Astrocyte (in vitro differentiated cells and primary cell): ENCODE measurements at regions not wholly inside any gene's neighbourhood (a gene's known extent, or its start where the extent isn't known, plus 50 kb on each side); places are given as distances from the start of the nearest gene placed in this dataset.

Source experiments
- DNase-seq: peaks from one replicate; pipeline ENCODE4 v3.0.0-alpha.2; 2010; ENCODE audit warnings: low read depth
- FAIRE-seq: peaks from 2 replicates; lab custom pipeline; 2011; peaks lifted over from hg19 to GRCh38; lab: Jason Lieb, UNC
- H2AFZ ChIP-seq: 2 replicates; pipeline ENCODE4 v1.6.0; 2012; ENCODE audit warnings: low read depth, low read length, inconsistent platforms
- H3K27ac ChIP-seq: 2 replicates; pipeline ENCODE4 v1.5.1; 2011; ENCODE audit warnings: low read depth, low read length, inconsistent platforms
- H3K27me3 ChIP-seq: 2 replicates; pipeline ENCODE4 v1.6.0; 2011; ENCODE audit warnings: low read length, inconsistent platforms; ENCODE audit not compliant: insufficient read depth
- H3K36me3 ChIP-seq: 2 replicates; pipeline ENCODE4 v1.5.1; 2011; ENCODE audit warnings: low read length, inconsistent platforms; ENCODE audit not compliant: insufficient read depth
- H3K4me1 ChIP-seq: 2 replicates; pipeline ENCODE4 v1.5.1; 2011; ENCODE audit warnings: low read length, inconsistent platforms; ENCODE audit not compliant: insufficient read depth
- H3K4me2 ChIP-seq: 2 replicates; pipeline ENCODE4 v1.6.0; 2012; ENCODE audit warnings: low read length, inconsistent platforms
- H3K4me3 ChIP-seq: 2 replicates; pipeline ENCODE4 v1.5.1; 2011; ENCODE audit warnings: low read depth, mild to moderate bottlenecking, low read length, inconsistent platforms; ENCODE audit not compliant: insufficient read depth
- H3K79me2 ChIP-seq: 2 replicates; pipeline ENCODE4 v1.6.0; 2012; ENCODE audit warnings: mild to moderate bottlenecking, low read length, inconsistent platforms; ENCODE audit not compliant: insufficient read depth
- H3K9ac ChIP-seq: 2 replicates; pipeline ENCODE4 v1.6.0; 2012; ENCODE audit warnings: mild to moderate bottlenecking, low read length, inconsistent platforms
- H3K9me3 ChIP-seq: 2 replicates; pipeline ENCODE4 v1.5.1; 2012; ENCODE audit warnings: low read depth, mild to moderate bottlenecking, low read length, inconsistent platforms; ENCODE audit not compliant: insufficient read depth
- H4K20me1 ChIP-seq: 2 replicates; pipeline ENCODE4 v1.6.0; 2012; ENCODE audit warnings: low read length, inconsistent platforms; ENCODE audit not compliant: insufficient read depth
- H3K27ac Mint-ChIP-seq: one replicate; pipeline ENCODE4 v1.8.0; 2021; ENCODE audit warnings: mild to moderate bottlenecking, mixed read lengths; ENCODE audit not compliant: unreplicated experiment
- H3K27me3 Mint-ChIP-seq: one replicate; pipeline ENCODE4 v1.8.0; 2021; ENCODE audit warnings: low read depth, mixed read lengths; ENCODE audit not compliant: unreplicated experiment
- H3K36me3 Mint-ChIP-seq: one replicate; pipeline ENCODE4 v1.8.0; 2021; ENCODE audit warnings: low read depth, mixed read lengths; ENCODE audit not compliant: unreplicated experiment
- H3K4me1 Mint-ChIP-seq: one replicate; pipeline ENCODE4 v1.8.0; 2021; ENCODE audit warnings: low read depth, mixed read lengths; ENCODE audit not compliant: unreplicated experiment
- H3K4me3 Mint-ChIP-seq: one replicate; pipeline ENCODE4 v1.8.0; 2021; ENCODE audit warnings: mild to moderate bottlenecking, moderate library complexity, mixed read lengths; ENCODE audit not compliant: unreplicated experiment
- H3K9me3 Mint-ChIP-seq: one replicate; pipeline ENCODE4 v1.8.0; 2021; ENCODE audit warnings: mild to moderate bottlenecking, mixed read lengths; ENCODE audit not compliant: unreplicated experiment
- EZH2 ChIP-seq: IDR thresholded peaks from 2 replicates; pipeline ENCODE4 v1.6.1; 2012; ENCODE audit warnings: mild to moderate bottlenecking, low read length, inconsistent platforms; ENCODE audit not compliant: insufficient read depth
- TF ChIP-seq, protein P1 (sequence below): IDR thresholded peaks from 2 replicates; pipeline ENCODE4 v1.5.1; 2011; ENCODE audit warnings: low read depth, mild to moderate bottlenecking, inconsistent platforms, low read length, moderate library complexity; ENCODE audit not compliant: insufficient read depth

DNA sequence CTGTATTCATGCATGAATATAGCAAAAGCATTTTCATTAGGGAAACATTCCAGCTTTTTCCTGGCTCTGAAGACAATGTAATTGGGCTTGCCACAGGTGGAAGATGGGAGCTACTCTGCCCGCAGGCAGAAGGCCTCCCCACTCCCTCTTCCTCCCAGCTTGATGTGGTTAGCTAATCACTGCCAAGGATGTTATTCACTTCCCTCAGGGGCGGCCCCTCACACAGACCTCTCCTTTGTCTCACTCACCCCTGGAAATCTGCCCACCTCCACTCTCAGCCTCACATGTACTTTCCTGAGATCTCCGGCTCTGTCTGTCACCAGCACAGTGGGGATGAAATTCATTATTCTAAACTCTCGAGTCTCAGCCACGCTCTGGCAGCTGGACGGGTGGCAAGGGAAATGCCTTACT, 100.7 kb downstream of the ANKRD60 start:
- H3K36me3 Mint-ChIP-seq, result peaks cover 3% of the 10 kb centered on the region
- peaks cover 5% of the 10 kb centered on the region for H3K27me3 ChIP-seq
- peaks cover 5% of the 10 kb centered on the region for H3K9me3 ChIP-seq
- peaks cover 28% of the 10 kb centered on the region for H3K27me3 Mint-ChIP-seq
- peaks cover 26% of the 10 kb centered on the region for H3K4me1 Mint-ChIP-seq
- H3K79me2 ChIP-seq, result no peaks in the 10 kb centered on the region
- H4K20me1 ChIP-seq, result no peaks in the 10 kb centered on the region
- H3K4me3 Mint-ChIP-seq, result no peak overlapping the region
- TF ChIP-seq, protein P1, sequence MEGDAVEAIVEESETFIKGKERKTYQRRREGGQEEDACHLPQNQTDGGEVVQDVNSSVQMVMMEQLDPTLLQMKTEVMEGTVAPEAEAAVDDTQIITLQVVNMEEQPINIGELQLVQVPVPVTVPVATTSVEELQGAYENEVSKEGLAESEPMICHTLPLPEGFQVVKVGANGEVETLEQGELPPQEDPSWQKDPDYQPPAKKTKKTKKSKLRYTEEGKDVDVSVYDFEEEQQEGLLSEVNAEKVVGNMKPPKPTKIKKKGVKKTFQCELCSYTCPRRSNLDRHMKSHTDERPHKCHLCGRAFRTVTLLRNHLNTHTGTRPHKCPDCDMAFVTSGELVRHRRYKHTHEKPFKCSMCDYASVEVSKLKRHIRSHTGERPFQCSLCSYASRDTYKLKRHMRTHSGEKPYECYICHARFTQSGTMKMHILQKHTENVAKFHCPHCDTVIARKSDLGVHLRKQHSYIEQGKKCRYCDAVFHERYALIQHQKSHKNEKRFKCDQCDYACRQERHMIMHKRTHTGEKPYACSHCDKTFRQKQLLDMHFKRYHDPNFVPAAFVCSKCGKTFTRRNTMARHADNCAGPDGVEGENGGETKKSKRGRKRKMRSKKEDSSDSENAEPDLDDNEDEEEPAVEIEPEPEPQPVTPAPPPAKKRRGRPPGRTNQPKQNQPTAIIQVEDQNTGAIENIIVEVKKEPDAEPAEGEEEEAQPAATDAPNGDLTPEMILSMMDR, result no peak
- TF ChIP-seq EZH2, result no peak
- no peak overlapping the region for H3K9ac ChIP-seq
- H3K4me3 ChIP-seq, result no peak overlapping the region
- H3K9me3 Mint-ChIP-seq, result peaks cover 28% of the 10 kb centered on the region
- H3K27ac Mint-ChIP-seq, result no peak overlapping the region
- no peaks in the 10 kb centered on the region for H3K36me3 ChIP-seq
- DNase-seq, result peak; percentile 98
- peak overlapping the region; percentile 46 for H3K4me2 ChIP-seq
- H2AFZ ChIP-seq, result no peak overlapping the region
- H3K4me1 ChIP-seq, result peaks cover 44% of the 10 kb centered on the region
- H3K27ac ChIP-seq, result no peak overlapping the region
- peak; percentile 97 for FAIRE-seq

DNA sequence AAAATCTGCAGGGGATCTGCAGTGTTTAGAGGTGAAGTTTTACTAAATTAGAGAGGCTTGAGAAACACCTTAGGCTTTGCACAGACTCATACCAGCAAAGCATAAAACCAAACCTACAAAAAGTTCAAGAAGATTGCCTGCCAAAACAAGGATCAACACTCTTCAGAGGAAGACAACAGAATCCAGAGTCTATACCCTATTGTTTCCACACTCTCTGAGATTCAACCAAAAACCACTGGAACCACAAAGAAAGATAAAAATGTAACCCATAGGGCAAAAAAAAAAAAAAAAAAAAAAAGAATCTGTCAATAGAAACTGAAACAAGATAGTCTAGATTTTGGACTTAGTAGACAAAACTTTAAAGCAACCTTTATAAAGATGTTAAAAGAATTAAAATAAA, 102.7 kb downstream of the ANKRD60 start:
- Histone ChIP-seq H4K20me1 (no peaks in the 10 kb centered on the region), H3K36me3 (no peaks in the 10 kb centered on the region), H3K79me2 (no peaks in the 10 kb centered on the region), H3K4me2 (no peak overlapping the region), H3K27me3 (peaks cover 5% of the 10 kb centered on the region), H2AFZ (no peak overlapping the region), H3K9ac (no peak overlapping the region), H3K4me3 (no peak overlapping the region), H3K4me1 (peaks cover 24% of the 10 kb centered on the region), H3K9me3 (peaks cover 5% of the 10 kb centered on the region), H3K27ac (no peak overlapping the region)
- Mint-ChIP-seq H3K9me3 (peaks cover 28% of the 10 kb centered on the region), H3K27ac (no peak overlapping the region), H3K36me3 (peaks cover 3% of the 10 kb centered on the region), H3K27me3 (peaks cover 33% of the 10 kb centered on the region), H3K4me3 (no peak overlapping the region), H3K4me1 (peaks cover 13% of the 10 kb centered on the region)
- DNase-seq (no peak), FAIRE-seq (no peak)
- TF ChIP-seq, protein P1, result no peak
- TF ChIP-seq EZH2, result no peak

DNA sequence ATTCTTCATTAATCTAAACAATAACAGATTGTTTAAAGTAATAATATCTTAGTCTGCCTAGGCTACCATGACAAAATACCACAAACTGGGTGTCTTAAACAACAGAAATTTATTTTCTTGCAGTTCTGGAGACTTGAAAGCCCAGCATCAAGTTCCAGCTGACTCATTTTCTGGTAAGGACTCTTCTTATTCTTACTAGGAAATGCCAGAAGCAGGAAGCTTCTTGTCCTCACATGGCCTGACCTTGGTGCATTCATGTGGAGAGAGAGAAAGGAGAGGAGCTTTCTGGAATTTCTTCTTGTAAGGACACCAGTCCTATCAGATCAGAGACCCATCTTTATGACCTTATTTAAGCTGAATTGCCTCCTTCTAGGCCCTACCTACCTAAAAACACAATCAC, 110.5 kb downstream of the ANKRD60 start:
- Histone ChIP-seq H2AFZ (no peak overlapping the region), H3K9ac (no peak overlapping the region), H3K4me1 (no peaks in the 10 kb centered on the region), H3K9me3 (peaks cover 4% of the 10 kb centered on the region), H4K20me1 (no peaks in the 10 kb centered on the region), H3K36me3 (no peaks in the 10 kb centered on the region), H3K79me2 (no peaks in the 10 kb centered on the region), H3K27me3 (no peaks in the 10 kb centered on the region), H3K27ac (no peak overlapping the region), H3K4me2 (no peak overlapping the region), H3K4me3 (no peak overlapping the region)
- Mint-ChIP-seq H3K27me3 (peaks cover 20% of the 10 kb centered on the region), H3K9me3 (peaks cover 7% of the 10 kb centered on the region), H3K36me3 (no peaks in the 10 kb centered on the region), H3K4me3 (no peak overlapping the region), H3K27ac (no peak overlapping the region), H3K4me1 (peaks cover 5% of the 10 kb centered on the region)
- no peak for FAIRE-seq
- DNase-seq, result peak; percentile 56
- TF ChIP-seq, protein P1, result no peak
- TF ChIP-seq EZH2, result no peak
